Thoracic aorta (tissue), 2 donors: ENCODE measurements at regions not wholly inside any gene's neighbourhood (a gene's known extent, or its start where the extent isn't known, plus 50 kb on each side); places are given as distances from the start of the nearest gene placed in this dataset.
A peak's percentile ranks its signal among the peaks of the same experiment; 100 is the strongest.

ENCODE experiments used
- ATAC-seq: fragments of 150-250 bp; one replicate; pipeline ENCODE4 v1.8.0; 2017; ENCODE audit warnings: low read depth; ENCODE audit not compliant: insufficient number of reproducible peaks, low FRiP score
- DNase-seq: peaks from one replicate; pipeline ENCODE4 v3.0.0-alpha.2; 2020; ENCODE audit warnings: low spot score
- H3K27ac ChIP-seq, 2 donors: fragments of 200-600 bp; sonication (generic); 1 replicate in 1 of 2; 2 replicates in 1 of 2; pipeline ENCODE4 v1.5.1; 2016; ENCODE audit warnings: mild to moderate bottlenecking in 2 of 2, moderate library complexity in 2 of 2
- H3K27me3 ChIP-seq: fragments of 200-600 bp; sonication (generic); replicated peaks from 2 replicates; pipeline ENCODE4 v1.6.0; 2016; ENCODE audit warnings: mild to moderate bottlenecking; ENCODE audit not compliant: insufficient read depth
- H3K36me3 ChIP-seq: fragments of 200-600 bp; sonication (generic); one replicate; pipeline ENCODE4 v1.5.1; 2016
- H3K4me1 ChIP-seq, 2 donors: fragments of 200-600 bp; sonication (generic); 1 replicate in 1 of 2; 2 replicates in 1 of 2; pipeline versions ENCODE4 v1.5.1 to v1.6.0; 2016; ENCODE audit warnings: low read depth in 2 of 2, mild to moderate bottlenecking in 1 of 2; ENCODE audit not compliant: control insufficient read depth in 1 of 2
- H3K4me3 ChIP-seq: fragments of 200-600 bp; sonication (generic); 2 replicates; pipeline ENCODE4 v1.5.1; 2016; ENCODE audit warnings: mild to moderate bottlenecking
- H3K9me3 ChIP-seq: fragments of 200-600 bp; sonication (generic); 2 replicates; pipeline ENCODE4 v1.5.1; 2016
- CTCF ChIP-seq: fragments of 200-600 bp; sonication (generic); IDR thresholded peaks from one replicate; pipeline ENCODE4 v1.5.1; 2019; ENCODE audit warnings: antibody characterized with exemption

DNA sequence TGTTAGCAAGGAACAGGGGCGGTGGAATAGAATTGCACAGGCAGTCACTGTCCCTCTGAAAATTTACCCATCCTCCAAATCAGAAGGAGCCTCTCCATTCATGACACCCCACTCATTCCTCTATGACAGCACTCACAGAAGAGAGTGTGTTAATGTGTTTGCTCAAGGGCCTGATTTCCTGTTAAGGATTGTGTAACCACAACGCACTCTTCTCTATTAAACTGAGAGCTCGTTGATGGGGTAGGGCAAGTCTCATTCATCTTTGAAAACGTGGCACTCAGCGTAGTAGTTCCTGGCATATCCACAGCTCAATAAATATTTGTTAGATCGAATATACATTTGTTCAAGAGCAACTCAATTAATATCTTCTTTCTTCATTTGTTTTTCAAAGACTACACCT is 106.4 kb downstream of the VAPA start:
- Histone ChIP-seq H3K36me3 (no peaks in the 10 kb centered on the region), H3K27ac (no peak overlapping the region), H3K4me1 (peaks cover 14 to 35% of the 10 kb centered on the region in 2 donors), H3K4me3 (no peak overlapping the region), H3K27me3 (no peaks in the 10 kb centered on the region), H3K9me3 (no peaks in the 10 kb centered on the region)
- no peak for TF ChIP-seq CTCF
- no peak for ATAC-seq
- DNase-seq = no peak

GRCh38 chr18:10022365-10022764 is 108.5 kb downstream of the VAPA start:
- Histone ChIP-seq H3K4me3 (no peak overlapping the region), H3K4me1 (peaks cover 0 to 30% of the 10 kb centered on the region in 2 donors), H3K9me3 (no peaks in the 10 kb centered on the region), H3K27ac (peak overlapping the region; percentile 24 to 35), H3K36me3 (no peaks in the 10 kb centered on the region), H3K27me3 (no peaks in the 10 kb centered on the region)
- TF ChIP-seq CTCF = no peak
- DNase-seq (no peak), ATAC-seq (no peak)

GRCh38 chr18:10023853-10024570 is 110.2 kb downstream of the VAPA start:
- peaks cover 0 to 39% of the 10 kb centered on the region in 2 donors for H3K4me1 ChIP-seq
- ATAC-seq (no peak), DNase-seq (no peak)
- H3K27me3 ChIP-seq = no peaks in the 10 kb centered on the region
- no peaks in the 10 kb centered on the region for H3K36me3 ChIP-seq
- no peak overlapping the region for H3K4me3 ChIP-seq
- H3K9me3 ChIP-seq = no peaks in the 10 kb centered on the region
- no peak overlapping the region for H3K27ac ChIP-seq
- TF ChIP-seq CTCF = no peak

GRCh38 chr18:10025711-10026670 is 112.2 kb downstream of the VAPA start:
- Histone ChIP-seq H3K9me3 (no peaks in the 10 kb centered on the region), H3K27ac (peak overlapping the region; percentile 1 to 46)
- ATAC-seq = no peak

More at GRCh38 chr18:10025711-10026670, 112.2 kb downstream of the VAPA start:
- no peak for TF ChIP-seq CTCF
- Histone ChIP-seq H3K36me3 (no peaks in the 10 kb centered on the region), H3K4me1 (peaks cover 0 to 45% of the 10 kb centered on the region in 2 donors), H3K27me3 (no peaks in the 10 kb centered on the region), H3K4me3 (no peak overlapping the region)
- DNase-seq = no peak
